Fibroblast of the conjunctiva (primary cell): ENCODE measurements at regions not wholly inside any gene's neighbourhood (a gene's known extent, or its start where the extent isn't known, plus 50 kb on each side); places are given as distances from the start of the nearest gene placed in this dataset.
"Not testable (repeated sequence)": the region's sequence is repeated elsewhere in the genome, so short reads cannot be mapped to it uniquely, and the experiment has no call there.

Experiments
- DNase-seq: peaks from one replicate; pipeline ENCODE4 v3.0.0-alpha.2; 2010; ENCODE audit warnings: low read depth

DNA sequence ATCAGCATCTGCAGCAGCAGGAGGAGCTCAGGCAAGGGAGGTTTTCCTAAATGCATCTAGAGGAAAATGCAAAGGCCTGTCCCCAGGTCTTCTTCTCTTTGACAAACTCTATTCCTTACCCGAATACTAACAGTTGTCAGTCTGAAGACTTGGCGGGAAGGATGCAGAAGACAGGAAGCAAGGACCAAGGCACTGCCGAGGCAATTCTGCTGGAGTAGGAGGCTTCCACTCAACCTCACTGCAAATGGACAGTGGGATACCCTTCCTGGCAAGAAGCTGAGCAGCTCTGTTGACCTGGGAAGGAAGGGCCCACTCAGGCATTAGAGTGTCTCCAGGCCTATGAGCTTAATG is 373.0 kb downstream of the CCSER2 start:
- DNase-seq: no peak

DNA sequence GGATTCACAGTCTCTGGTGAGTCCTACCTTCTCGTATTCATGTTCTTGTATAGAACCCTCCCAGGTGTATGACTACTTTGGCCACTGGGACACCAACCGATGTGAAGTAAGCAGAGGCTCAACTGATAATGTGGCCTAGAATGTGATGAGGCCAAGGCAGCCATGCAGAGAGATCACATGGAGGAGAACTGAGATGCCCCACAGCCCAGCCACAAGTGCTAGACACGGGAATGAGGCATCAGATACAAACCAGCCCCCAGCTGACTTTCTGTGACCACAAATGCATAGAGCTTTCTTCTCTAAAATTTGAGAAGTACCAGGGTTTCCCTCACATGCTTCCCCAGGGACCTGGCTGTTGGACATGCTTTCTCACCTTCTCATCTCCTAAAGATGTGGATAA is 375.7 kb downstream of the CCSER2 start:
- no peak for DNase-seq

DNA sequence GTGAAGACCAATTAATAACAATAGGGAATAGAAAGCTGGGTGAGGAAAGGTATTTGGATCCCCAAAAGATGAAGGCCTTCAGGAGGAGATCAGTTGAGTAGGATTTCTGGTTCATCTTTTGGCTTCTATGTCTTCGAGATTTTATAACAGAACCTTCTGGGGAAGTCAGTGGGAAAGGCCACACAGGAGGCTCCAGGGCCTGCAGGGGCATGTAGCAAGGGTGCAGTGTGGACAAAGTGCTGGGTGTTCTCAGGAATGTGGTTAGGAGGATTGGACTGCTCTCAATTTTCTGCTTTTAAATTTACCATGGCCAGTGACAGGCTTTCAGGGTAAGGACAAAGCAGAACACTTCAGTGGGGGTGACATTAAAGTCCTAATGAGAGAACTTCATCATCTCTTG is 378.0 kb downstream of the CCSER2 start:
- no peak for DNase-seq

DNA sequence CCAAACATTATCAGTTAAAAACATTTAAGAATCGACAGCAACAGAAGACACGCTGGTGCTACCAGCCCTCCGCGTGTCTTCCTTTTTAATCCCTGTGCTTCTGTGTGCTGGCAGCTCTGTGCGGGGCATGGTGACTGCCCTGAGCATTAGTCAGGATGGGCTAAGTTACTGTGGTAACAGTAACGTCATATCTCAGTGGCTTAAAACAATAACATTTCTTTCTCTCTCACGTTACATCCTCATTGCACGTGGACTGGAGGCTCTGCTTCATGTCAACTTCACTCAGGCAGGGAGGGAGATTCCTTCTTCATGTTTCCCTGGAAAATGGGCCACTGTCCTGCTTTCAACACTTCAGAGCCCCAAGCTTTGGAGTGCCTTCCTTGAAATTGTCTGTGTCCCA is 378.5 kb downstream of the CCSER2 start:
- no peak for DNase-seq

DNA sequence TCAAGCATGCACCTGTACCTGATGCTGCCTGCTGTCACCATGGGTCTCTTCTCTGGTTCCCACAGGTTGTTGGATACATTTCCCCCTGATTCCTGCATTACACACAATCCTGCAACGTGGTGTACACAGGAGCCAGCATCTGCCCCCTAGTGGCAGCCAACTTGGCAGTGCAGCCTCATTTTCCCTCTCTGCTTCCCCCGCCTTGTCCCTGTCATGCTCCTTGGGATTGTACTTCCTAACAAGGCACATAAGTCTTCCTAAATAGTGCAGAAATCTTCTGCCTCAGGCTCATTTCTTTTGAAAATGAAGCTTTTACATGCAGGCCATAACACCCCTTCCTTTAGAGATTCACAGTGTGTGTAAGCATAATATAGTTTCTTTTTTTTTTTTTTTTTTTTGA is 387.5 kb downstream of the CCSER2 start:
- no peak for DNase-seq

DNA sequence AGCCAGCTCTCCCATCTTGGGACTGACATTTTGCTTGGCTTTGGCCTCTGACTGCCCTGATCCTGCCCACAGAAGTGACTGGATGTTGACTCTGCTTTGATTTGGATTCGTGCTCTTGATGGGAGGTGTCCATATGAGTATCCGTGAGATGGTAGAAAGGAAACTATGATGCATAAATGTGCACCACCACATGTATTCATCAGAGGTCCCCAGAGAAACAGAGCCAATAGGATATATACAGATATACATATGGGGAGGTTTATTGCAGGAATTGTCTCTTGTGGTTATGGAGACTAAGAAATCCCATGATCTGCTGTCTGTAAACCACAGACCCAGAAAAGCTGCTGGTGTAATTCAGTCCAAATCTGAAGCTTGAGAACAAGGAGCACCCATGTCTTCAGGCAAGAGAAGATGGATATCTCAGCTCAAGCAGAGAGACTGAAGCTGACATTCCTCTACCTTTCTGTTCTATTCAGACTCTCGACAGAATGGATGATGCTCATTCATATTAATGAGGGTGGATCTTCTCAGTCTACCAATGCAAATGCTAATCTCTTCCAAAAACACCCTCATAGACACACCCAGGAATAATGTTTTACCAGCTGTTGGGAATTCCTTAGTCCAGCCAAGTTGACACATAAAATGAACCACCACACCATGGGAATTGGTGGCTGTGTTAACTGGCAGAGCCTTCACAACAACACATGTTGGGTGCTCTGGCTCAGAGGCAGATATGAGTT is 390.7 kb downstream of the CCSER2 start:
- no peak for DNase-seq

DNA sequence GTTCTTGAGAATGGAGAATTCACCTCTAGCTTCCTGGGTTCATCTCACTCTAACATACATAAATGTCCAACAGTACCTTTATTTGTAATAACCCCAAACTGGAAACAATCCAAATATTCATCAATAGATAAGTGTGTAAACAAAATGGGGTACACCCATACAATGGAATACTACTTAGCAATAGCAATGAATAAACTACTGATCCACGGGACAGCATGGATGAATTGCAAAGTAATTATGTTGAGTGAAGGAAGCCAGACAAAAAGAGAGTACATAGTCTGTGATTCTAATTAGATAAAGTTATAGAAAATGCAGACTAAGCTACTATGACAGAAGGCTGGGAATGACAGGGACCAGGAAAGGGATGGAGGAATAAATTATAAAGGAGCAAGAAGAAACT is 391.3 kb downstream of the CCSER2 start:
- no peak for DNase-seq

DNA sequence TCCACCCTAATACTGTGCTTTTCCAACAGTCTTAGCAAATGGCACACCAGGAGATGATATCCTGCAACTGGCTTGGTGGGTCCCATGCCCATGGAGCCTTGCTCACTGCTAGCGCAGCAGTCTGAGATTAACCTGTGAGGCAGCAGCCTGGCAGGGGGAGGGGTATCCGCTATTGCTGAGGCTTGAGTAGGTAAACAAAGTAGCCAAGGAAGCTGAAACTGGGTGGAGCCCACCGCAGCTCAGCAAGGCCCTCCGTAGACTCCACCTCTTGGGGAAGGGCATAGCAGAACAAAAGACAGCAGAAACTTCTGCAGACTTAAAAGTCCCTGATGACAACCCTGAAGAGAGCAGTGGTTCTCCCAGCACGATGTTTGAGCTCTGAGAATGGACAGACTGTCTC is 399.0 kb downstream of the CCSER2 start:
- DNase-seq: no peak

DNA sequence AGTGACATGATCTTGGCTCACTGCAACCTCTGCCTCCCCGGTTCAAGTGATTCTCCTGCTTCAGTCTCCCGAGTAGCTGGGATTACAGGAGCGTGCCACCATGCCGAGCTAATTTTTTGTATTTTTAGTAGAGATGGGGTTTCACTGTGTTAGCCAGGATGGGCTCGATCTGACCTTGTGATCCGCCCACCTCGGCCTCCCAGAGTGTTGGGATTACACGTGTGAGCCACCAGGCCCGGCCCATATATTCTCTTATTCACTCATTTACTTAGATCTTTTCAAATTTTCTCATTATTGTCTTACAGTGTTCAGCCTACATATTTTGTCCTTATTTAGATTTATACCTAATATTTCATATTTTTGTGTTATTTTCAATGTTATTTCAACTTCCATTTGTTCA is 410.7 kb downstream of the CCSER2 start:
- not testable (repeated sequence) for DNase-seq

DNA sequence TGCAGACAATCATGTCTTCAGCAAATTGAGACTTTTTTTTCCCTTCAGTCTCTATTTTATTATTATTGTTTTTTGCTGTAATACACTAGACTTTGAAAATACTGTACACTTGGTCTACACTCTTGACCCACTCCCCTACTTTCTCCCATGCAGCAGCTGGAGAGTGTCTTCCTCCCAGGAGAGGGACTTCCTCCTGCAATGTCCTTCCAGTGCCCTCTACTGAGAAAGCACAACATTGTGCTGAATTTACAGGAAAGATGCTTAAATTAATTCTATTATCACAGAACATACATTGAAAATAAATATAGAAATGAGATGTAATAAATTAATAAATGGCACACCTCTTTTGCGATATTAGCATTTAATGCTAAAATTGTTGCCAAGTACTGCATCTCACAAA is 411.3 kb downstream of the CCSER2 start:
- no peak for DNase-seq

DNA sequence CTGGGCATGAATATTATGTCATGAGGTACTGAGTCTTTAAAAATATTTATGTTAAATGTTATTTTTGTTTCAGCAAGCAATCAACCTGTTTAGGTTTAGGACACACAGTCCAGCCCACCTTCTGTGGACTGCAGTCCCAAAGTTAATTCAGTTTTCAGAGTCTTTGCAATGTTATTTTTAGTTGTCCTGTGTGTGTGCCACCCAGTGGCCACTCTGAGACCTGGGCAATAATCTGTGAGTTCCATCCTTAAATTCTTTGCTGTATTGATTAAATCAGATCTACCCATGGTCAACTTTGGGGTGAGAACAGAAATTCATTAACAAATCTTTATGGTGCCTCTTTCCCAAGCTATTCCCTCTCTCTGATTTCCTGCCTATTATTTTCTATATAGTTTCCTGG is 415.1 kb downstream of the CCSER2 start:
- no peak for DNase-seq

DNA sequence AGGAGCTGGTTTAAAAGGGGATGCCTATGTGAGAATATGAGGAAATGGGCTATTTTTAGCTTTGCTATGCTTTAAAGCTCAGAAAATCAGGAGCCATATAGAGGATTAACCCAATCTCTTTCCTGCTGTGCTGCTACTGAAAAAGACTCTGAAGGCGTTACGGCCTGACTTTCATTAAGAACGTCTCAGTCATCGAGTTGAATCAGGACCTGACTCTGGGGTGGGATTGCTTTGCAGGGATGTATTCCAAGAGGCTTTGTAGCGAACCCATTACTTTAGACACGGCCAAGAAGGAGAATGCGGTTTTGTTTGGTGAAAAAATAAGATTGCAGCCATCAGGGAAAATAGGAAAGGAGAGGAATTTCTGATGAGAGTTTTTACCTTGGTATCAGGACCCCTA is 426.9 kb downstream of the CCSER2 start:
- DNase-seq: no peak

DNA sequence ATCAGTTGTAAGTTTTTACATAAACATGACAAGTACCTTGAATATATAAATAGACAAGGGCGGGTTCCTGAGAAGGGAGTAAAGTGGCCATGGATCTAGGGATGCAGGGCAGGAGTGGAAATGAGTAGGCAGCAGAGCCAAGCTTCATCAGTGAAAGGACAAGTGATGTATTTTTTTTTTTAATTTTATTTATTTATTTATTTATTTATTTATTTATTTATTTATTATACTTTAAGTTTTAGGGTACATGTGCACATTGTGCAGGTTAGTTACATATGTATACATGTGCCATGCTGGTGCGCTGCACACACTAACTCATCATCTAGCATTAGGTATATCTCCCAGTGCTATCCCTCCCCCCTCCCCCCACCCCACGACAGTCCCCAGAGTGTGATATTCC is 428.3 kb downstream of the CCSER2 start:
- DNase-seq: not testable (repeated sequence)

DNA sequence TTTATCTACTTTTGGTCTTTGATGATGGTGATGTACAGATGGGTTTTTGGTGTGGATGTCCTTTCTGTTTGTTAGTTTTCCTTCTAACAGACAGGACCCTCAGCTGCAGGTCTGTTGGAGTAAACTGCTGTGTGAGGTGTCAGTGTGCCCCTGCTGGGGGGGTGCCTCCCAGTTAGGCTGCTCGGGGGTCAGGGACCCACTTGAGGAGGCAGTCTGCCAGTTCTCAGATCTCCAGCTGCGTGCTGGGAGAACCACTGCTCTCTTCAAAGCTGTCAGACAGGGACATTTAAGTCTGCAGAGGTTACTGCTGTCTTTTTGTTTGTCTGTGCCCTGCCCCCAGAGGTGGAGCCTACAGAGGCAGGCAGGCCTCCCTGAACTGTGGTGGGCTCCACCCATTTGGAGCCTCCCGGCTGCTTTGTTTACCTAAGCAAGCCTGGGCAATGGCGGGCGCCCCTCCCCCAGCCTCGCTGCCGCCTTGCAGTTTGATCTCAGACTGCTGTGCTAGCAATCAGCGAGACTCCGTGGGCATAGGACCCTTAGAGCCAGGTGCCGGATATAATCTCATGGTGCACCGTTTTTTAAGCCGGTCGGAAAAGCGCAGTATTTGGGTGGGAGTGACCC is 433.7 kb downstream of the CCSER2 start:
- DNase-seq: not testable (repeated sequence)

DNA sequence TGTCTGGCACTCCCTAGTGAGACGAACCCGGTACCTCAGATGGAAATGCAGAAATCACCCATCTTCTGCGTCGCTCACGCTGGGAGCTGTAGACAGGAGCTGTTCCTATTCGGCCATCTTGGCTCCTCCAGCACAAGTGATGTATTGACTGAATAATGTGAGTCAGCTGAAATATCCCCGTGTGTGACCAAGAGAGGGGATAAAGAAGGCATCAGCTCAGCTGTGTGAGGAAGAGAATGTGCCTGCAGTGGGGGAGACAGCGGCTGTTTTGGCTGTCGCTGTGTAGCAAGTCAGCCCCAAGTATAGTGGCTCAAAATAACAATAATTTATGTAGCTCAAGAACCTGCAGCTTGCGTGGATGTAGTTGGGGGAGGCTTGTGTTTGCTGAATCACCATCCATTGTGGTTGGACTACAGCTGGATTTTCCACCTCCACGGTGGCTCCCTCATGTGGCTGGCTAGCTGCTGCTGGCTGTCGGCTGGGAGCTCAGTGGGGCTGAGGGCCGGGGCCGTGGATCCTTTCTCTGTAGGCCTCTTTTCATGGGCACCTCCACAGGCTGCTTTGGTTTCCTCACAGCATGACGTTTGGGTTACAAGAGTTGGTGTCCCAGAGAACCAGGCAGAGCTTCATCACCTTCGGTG is 434.5 kb downstream of the CCSER2 start:
- no peak for DNase-seq

DNA sequence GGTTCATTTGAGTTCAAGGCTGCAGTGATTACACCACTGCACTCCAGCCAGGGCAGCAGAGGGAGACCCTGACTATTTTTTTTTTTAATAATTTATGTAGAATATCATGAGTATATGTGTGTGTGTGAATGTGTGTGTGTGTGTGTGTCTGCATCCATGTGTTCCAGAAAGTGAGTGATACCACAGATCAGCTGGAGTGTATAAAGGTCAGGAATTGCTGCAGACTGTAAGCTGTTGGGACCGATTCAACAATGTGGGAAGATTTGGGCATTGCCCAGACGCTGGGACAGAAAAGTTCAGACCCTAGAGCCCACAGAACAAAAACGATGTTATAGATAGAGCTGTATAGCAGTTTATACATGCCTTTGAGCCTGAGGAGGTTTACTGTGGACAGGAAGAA is 435.6 kb downstream of the CCSER2 start:
- DNase-seq: no peak

DNA sequence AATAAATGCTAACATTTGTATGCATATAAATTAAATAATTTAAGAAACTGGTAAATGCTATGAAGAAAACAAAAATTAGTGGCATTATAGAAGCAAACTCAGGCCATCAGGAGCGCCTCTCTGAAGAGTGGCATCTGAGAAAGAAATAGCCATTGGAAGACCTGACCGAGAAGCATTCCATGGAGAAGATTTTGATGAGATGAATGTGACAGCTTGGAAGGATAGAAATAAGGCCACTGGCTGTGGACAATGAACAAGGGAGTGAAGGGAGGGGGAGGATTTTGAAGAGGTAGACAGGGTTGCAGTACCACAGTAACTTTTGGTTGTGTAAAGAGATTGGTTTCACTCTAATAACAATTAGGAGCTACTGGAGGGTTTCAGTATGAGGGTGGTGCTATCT is 436.7 kb downstream of the CCSER2 start:
- no peak for DNase-seq

DNA sequence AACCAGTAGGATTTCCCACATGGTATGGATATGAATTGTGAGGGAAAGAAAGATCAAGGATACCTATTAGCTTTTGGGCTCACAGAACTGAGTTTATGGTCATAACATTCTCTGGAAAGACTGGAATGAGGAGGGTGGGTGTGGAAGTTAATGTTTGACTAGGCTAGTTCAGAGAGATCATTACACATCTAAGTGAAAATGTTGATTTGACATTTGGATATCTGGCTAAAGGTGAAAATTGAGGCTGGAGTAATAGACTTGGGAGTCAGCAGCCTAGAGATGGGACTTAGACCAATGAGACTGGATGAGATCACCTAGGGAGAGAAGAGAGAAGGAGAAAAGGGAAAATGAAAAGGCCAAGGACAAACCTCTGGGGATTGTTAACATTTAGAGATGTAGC is 437.3 kb downstream of the CCSER2 start:
- no peak for DNase-seq

DNA sequence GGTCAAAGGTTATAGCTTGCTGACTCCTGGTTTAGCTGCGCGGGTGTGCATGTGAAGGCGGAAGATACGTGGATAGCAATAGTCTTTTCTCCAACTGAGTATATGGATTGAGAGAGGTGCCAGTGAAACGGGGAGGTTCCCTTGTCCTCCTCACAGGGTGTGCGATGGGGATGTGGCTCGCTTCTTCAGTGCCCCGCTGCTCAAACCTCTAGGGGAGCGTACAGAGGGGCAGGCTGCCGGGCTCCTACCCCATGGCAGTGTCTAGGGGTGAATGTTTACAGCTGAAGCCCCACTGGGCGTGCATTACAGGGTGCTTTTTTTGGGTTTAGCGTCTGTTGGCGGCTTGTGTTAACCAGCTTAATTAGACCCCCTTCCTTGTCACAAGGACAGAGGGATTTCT is 438.5 kb downstream of the CCSER2 start:
- no peak for DNase-seq

DNA sequence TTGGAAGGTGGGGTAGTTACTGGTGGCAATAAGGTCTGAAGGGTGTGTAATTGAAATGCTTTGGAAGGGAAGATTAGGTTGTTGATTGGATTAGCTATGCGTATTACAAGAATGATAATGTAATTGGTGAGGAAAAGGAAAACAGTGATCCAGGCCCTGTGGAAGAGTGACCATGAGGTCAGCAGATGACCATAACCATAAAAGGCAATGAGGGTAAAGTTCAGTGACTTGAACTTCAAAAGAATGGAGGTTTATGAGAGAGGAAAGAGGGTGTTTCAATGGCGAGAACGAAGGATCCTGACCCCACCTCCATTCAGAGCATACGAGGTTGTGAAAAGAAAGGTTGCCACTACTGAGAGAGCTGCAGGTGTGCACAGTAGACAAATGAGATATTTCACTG is 439.7 kb downstream of the CCSER2 start:
- DNase-seq: no peak

DNA sequence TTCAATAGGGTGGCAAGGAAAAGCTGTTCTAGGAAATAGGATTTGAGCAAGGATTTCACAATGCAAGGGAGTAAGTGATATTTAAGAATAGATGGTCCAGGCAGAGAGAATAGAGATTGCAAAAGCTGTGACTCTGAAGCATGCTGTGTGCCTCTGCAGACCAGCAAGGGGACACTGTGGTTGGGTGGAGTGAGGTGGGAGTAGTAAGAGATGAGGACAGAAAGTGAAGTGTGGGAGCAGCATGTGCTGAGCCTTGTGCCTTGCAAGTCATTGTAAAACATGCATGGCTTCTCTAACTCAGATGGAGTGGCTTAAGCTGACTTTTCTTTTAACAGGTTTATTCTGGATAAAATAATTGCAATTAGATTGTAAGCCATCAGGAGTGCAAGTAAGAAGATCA is 442.4 kb downstream of the CCSER2 start:
- DNase-seq: no peak

DNA sequence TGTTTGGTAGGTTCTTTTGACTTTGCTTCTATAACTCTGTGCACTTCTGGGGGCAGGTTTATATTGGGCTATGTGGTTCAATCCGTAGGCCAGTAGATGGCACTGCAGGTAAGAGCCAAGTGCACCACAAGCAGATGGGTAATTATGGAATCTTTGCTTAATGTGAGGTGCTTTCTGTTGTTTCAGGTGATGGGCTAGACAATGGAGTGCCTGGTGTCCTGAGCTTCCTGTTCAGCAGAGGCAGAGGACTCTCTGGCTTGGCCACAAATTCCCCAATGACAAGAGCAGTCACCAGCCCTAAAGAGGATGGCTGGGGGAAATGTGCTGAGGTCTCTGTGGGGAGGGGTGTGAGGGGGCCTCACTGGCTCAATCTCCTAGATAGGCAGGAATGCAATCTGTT is 455.0 kb downstream of the CCSER2 start:
- DNase-seq: no peak

DNA sequence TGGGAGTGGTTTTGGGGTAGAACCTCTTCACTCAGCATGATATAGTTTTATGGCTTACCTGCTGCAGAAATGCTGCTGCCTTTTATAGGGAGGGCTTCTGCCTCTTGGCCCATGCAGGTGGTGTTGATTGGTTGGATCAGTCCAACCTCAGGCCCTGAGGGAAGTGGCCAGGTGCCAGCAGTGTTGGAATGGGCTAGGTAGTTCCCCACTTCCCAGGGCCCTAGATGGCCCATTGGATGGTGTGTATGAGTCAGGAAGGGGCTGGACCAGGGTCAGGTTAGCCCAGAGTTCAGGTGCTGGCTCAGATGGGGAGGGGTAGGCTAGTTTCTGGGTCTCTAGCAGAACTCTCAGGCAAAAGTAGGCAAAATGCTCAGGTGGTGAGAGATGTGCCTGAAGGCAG is 455.5 kb downstream of the CCSER2 start:
- no peak for DNase-seq

DNA sequence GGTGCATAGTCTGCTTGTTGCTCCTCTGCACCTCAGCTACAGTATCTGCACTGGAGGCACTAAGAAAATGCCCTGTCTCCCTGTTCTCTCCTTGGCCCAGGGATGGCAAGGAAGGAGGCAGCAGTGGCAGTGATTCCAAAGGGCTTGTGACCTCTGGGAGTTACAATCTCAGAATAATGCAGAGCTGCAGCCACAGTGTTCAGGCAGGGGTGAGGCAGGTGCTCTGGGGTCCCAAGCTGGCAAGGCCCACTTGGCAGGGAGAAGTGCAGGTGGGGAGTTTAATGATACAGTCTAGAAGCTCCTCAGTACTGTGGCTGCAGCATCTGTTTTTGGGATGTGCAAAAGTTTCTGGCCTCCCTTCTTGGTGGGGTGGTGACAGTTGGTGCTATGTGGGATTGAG is 456.4 kb downstream of the CCSER2 start:
- DNase-seq: no peak
